CD4-positive, alpha-beta T cell treated with Interleukin-6 for 4 hours (primary cell): ENCODE measurements at regions not wholly inside any gene's neighbourhood (a gene's known extent, or its start where the extent isn't known, plus 50 kb on each side); places are given as distances from the start of the nearest gene placed in this dataset.

ENCODE experiments used
- DNase-seq: peaks from one replicate; pipeline ENCODE4 v3.0.0-alpha.2; 2020; ENCODE audit warnings: mixed read lengths

GRCh38 chr22:47225080-47225930 is 462.9 kb downstream of the TBC1D22A start:
- DNase-seq = no peak
